NCI-H82 (cell line): ENCODE measurements at regions not wholly inside any gene's neighbourhood (a gene's known extent, or its start where the extent isn't known, plus 50 kb on each side); places are given as distances from the start of the nearest gene placed in this dataset.
"Not testable (repeated sequence)": the region's sequence is repeated elsewhere in the genome, so short reads cannot be mapped to it uniquely, and the experiment has no call there.

Experiments
- DNase-seq: peaks from one replicate; lab custom pipeline; 2025; lab: John Stamatoyannopoulos, UW

GRCh38 chr21:14826630-14827029 lies 238.2 kb downstream of the NRIP1 start:
- no peak for DNase-seq

- DNase-seq = no peak
Measured at GRCh38 chr21:14825514-14825974, 239.3 kb downstream of the NRIP1 start.

GRCh38 chr21:14824126-14824525 lies 240.7 kb downstream of the NRIP1 start:
- no peak for DNase-seq

- DNase-seq = no peak
Measured at GRCh38 chr21:14817311-14817710, 247.5 kb downstream of the NRIP1 start.

GRCh38 chr21:14814991-14815390 lies 249.8 kb downstream of the NRIP1 start:
- DNase-seq = no peak

GRCh38 chr21:14814282-14814681 lies 250.5 kb downstream of the NRIP1 start:
- DNase-seq = no peak

- DNase-seq = not testable (repeated sequence)
Measured at GRCh38 chr21:14804170-14804569, 258.1 kb upstream of the SAMSN1 start.

GRCh38 chr21:14797543-14797942 lies 251.4 kb upstream of the SAMSN1 start:
- DNase-seq = no peak

GRCh38 chr21:14787312-14787711 lies 241.2 kb upstream of the SAMSN1 start:
- no peak for DNase-seq

- DNase-seq = no peak
Measured at GRCh38 chr21:14785679-14786078, 239.6 kb upstream of the SAMSN1 start.

- peak; percentile 81 for DNase-seq
Measured at GRCh38 chr21:14773777-14774345, 227.7 kb upstream of the SAMSN1 start.

- DNase-seq = no peak
Measured at GRCh38 chr21:14771593-14771992, 225.5 kb upstream of the SAMSN1 start.

- no peak for DNase-seq
Measured at GRCh38 chr21:14768042-14768441, 221.9 kb upstream of the SAMSN1 start.

- DNase-seq = no peak
Measured at GRCh38 chr21:14767192-14767852, 221.2 kb upstream of the SAMSN1 start.

- peak; percentile 19 for DNase-seq
Measured at GRCh38 chr21:14766241-14766640, 220.1 kb upstream of the SAMSN1 start.

GRCh38 chr21:14763695-14764064 lies 217.6 kb upstream of the SAMSN1 start:
- DNase-seq = no peak

- no peak for DNase-seq
Measured at GRCh38 chr21:14762734-14763694, 216.9 kb upstream of the SAMSN1 start.

GRCh38 chr21:14762327-14762726 lies 216.2 kb upstream of the SAMSN1 start:
- no peak for DNase-seq

GRCh38 chr21:14759285-14759684 lies 213.2 kb upstream of the SAMSN1 start:
- DNase-seq = no peak

- DNase-seq = no peak
Measured at GRCh38 chr21:14758849-14759248, 212.7 kb upstream of the SAMSN1 start.

GRCh38 chr21:14757533-14758327 lies 211.6 kb upstream of the SAMSN1 start:
- DNase-seq = no peak

- peak; percentile 18 for DNase-seq
Measured at GRCh38 chr21:14755086-14755485, 209.0 kb upstream of the SAMSN1 start.
